ENCODE measurements at regions not wholly inside any gene's neighbourhood (a gene's known extent, or its start where the extent isn't known, plus 50 kb on each side); places are given as distances from the start of the nearest gene placed in this dataset.

DNA sequence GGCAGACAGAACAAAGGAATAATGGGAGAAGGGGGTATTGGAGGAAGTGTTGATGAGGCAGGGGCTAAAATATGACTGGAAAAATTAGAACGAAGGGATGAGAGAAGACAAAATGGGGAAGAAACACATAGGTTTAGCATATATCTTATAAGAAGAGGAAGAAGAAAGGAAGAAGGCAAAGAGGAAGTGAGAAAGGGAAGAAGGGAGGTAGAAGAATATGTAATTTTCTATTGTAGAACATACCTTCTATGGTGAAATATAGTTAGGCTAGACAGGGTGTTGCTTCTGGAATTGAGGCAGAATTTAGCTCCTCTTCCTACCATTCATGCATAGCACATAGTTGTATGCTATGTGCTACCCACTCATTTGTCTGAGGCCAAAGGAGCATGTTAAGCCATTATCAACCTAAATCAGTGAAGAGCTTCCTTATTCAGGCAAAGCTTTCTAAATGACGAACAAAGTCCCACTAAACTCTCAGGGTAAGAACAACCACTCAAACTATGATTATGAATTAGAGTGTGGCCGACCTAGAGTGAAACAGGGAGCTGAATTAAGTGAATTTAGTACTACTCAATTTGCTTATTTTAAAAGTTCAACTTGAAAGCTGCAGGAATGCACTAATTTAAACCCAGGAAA is 180.9 kb upstream of the GALNT5 start:
- no peaks in the 10 kb centered on the region for H3K27me3 ChIP-seq (ENCODE audit: control insufficient read depth in 3 of 3, insufficient read depth in 3 of 3, low read length in 2 of 3)
- H3K9me3 ChIP-seq (ENCODE audit: control insufficient read depth in 4 of 4, insufficient read depth in 3 of 4, low read length in 3 of 4) = no peaks in the 10 kb centered on the region
- DNase-seq (no peak), ATAC-seq (ENCODE audit: insufficient read depth, low FRiP score) (no peak)
- WGBS, 2 donors = 53 to 61% methylated on average over 3 of the region's 3 CpGs
- H3K4me1 ChIP-seq (ENCODE audit: control insufficient read depth in 5 of 5, insufficient read depth in 5 of 5, low read length in 5 of 5) = peaks cover 0 to 2% (median 0%) of the 10 kb centered on the region in 5 donors
- H3K27ac ChIP-seq (ENCODE audit: low read depth in 1 of 2, low read length in 1 of 2) = no peak overlapping the region
- H3K9ac ChIP-seq (ENCODE audit: insufficient read depth in 1 of 2, low read length in 2 of 2) = no peak overlapping the region
- no peak overlapping the region for H3K4me3 ChIP-seq
- no peaks in the 10 kb centered on the region for H3K36me3 ChIP-seq (ENCODE audit: control insufficient read depth in 4 of 4, insufficient read depth in 4 of 4, low read length in 4 of 4)
- TF ChIP-seq, protein P1, sequence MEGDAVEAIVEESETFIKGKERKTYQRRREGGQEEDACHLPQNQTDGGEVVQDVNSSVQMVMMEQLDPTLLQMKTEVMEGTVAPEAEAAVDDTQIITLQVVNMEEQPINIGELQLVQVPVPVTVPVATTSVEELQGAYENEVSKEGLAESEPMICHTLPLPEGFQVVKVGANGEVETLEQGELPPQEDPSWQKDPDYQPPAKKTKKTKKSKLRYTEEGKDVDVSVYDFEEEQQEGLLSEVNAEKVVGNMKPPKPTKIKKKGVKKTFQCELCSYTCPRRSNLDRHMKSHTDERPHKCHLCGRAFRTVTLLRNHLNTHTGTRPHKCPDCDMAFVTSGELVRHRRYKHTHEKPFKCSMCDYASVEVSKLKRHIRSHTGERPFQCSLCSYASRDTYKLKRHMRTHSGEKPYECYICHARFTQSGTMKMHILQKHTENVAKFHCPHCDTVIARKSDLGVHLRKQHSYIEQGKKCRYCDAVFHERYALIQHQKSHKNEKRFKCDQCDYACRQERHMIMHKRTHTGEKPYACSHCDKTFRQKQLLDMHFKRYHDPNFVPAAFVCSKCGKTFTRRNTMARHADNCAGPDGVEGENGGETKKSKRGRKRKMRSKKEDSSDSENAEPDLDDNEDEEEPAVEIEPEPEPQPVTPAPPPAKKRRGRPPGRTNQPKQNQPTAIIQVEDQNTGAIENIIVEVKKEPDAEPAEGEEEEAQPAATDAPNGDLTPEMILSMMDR (IDR thresholded peaks at IDR 0.05; ENCODE audit: control extremely low read depth, extremely low read depth) = no peak

DNA sequence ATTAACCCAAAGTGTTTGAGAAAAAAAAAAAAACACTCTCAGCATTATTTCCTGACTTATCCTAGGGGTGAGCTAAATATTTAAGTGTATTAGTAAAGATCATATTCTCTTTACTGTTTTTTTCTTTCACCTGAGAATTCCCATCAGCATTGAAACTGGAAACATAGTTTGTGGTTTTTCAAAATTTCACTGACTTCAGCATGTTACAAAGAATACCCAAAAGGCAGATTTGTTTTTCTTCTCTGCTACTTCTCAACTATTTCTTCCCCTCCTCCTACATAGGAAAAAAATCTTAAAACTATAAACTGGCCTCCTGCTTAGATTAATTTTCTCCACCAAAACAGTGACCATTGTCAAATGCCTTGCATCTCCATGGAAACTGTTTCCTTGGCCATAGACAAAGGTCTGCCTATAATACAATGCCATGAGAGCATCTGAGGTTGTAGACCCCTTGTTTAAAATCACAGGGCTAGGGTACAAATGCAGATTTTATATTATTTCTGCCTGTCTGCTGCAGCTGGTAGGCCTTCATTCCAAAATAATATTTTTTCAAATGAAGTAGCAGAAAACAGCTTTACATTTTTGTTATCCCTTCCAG is 179.7 kb upstream of the GALNT5 start:
- Histone ChIP-seq H3K9ac (ENCODE audit: insufficient read depth in 1 of 2, low read length in 2 of 2) (no peak overlapping the region), H3K4me1 (ENCODE audit: control insufficient read depth in 5 of 5, insufficient read depth in 5 of 5, low read length in 5 of 5) (peaks cover 0 to 2% (median 0%) of the 10 kb centered on the region in 5 donors), H3K4me3 (no peak overlapping the region), H3K36me3 (ENCODE audit: control insufficient read depth in 4 of 4, insufficient read depth in 4 of 4, low read length in 4 of 4) (no peaks in the 10 kb centered on the region), H3K9me3 (ENCODE audit: control insufficient read depth in 4 of 4, insufficient read depth in 3 of 4, low read length in 3 of 4) (no peaks in the 10 kb centered on the region), H3K27me3 (ENCODE audit: control insufficient read depth in 3 of 3, insufficient read depth in 3 of 3, low read length in 2 of 3) (no peaks in the 10 kb centered on the region), H3K27ac (ENCODE audit: low read depth in 1 of 2, low read length in 1 of 2) (no peak overlapping the region)
- ATAC-seq (ENCODE audit: insufficient read depth, low FRiP score) = no peak
- DNase-seq = no peak
- TF ChIP-seq, protein P1 (IDR thresholded peaks at IDR 0.05; ENCODE audit: control extremely low read depth, extremely low read depth) = no peak

DNA sequence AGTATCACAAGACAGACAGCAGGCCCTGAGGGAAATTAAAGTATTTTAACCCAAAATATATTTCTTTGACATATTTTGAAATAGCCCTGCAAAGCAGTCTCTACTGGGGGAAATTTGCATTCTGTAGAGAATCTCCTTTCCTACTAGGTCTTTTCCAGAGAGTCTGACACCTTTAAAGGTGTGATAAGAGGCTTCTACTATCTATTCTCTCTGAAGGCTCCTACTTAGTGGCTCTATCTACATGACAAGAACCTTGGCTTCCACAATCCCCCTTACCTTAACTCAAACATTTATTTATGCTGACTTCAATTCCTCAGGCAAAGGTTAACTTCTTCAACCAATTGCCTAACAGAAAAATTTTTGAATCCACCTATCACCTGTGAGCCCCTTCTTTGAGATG is 174.6 kb upstream of the GALNT5 start:
- Histone ChIP-seq H3K9me3 (ENCODE audit: control insufficient read depth in 4 of 4, insufficient read depth in 3 of 4, low read length in 3 of 4) (no peaks in the 10 kb centered on the region), H3K9ac (ENCODE audit: insufficient read depth in 1 of 2, low read length in 2 of 2) (no peak overlapping the region), H3K4me3 (no peak overlapping the region), H3K4me1 (ENCODE audit: control insufficient read depth in 5 of 5, insufficient read depth in 5 of 5, low read length in 5 of 5) (peaks cover 0 to 10% (median 2%) of the 10 kb centered on the region in 5 donors), H3K27ac (ENCODE audit: low read depth in 1 of 2, low read length in 1 of 2) (no peak overlapping the region), H3K36me3 (ENCODE audit: control insufficient read depth in 4 of 4, insufficient read depth in 4 of 4, low read length in 4 of 4) (no peaks in the 10 kb centered on the region), H3K27me3 (ENCODE audit: control insufficient read depth in 3 of 3, insufficient read depth in 3 of 3, low read length in 2 of 3) (no peaks in the 10 kb centered on the region)
- no peak for DNase-seq
- ATAC-seq (ENCODE audit: insufficient read depth, low FRiP score) = no peak
- TF ChIP-seq, protein P1 (IDR thresholded peaks at IDR 0.05; ENCODE audit: control extremely low read depth, extremely low read depth) = no peak

All from lung (tissue), 11 donors.